LoVo (cell line): ENCODE measurements at regions not wholly inside any gene's neighbourhood (a gene's known extent, or its start where the extent isn't known, plus 50 kb on each side); places are given as distances from the start of the nearest gene placed in this dataset.
A peak's percentile ranks its signal among the peaks of the same experiment; 100 is the strongest.
"Not testable (repeated sequence)": the region's sequence is repeated elsewhere in the genome, so short reads cannot be mapped to it uniquely, and the experiment has no call there.

ENCODE experiments used
- DNase-seq: peaks from one replicate; pipeline ENCODE4 v3.0.0-alpha.2; 2016; ENCODE audit warnings: low spot score

DNA sequence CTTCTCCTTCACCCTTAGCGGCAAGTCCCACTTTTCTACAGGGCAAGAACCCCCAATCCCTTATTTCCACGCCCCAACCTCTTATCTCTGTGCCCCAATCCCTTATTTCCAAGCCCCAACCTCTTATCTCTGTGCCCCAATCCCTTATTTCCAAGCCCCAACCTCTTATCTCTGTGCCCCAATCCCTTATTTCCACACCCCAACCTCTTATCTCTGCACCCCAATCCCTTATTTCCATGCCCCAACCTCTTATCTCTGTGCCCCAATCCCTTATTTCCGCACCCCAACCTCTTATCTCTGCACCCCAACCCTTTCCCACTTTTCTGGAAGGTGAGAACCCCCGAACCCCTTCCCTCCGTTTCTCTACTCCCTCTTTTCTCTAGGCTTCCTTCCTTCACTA lies 116.1 kb upstream of the GJE1 start:
- DNase-seq: not testable (repeated sequence)

DNA sequence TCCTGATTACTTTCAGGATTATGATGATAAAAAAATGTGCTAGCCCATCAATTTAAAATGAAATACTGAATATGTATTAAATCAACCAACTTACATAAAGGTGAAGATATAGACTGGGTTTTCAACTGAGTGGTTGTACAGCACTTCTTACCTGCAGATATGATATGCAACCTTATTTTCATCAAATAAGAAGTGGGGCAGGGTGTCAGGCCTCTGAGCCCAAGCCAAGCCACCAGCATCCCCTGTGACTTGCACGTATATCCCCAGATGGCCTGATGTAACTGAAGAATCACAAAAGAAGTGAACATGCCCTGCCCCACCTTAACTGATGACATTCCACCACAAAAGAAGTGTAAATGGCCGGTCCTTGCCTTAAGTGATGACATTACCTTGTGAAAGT lies 117.3 kb upstream of the GJE1 start:
- peak; percentile 24 for DNase-seq

DNA sequence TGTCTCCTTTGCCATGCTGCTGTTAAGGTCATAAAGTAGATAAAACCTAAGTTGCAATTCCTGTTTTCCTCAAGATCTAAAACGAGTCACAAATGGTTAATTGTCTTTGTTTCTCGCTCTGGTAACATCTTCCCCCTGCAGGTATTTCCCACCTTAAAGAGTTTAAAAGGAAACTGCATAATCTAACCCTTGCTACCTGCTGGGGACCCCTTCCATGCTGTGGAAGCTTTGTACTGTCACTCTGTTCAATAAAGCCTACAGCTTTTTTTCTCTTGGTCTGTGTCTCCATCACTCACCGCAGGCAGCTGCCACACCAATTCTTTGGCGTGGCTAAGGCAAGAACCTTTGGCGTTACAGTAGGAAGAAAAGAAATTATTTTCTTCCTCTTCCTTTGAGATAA lies 117.7 kb upstream of the GJE1 start:
- DNase-seq: peak; percentile 34

DNA sequence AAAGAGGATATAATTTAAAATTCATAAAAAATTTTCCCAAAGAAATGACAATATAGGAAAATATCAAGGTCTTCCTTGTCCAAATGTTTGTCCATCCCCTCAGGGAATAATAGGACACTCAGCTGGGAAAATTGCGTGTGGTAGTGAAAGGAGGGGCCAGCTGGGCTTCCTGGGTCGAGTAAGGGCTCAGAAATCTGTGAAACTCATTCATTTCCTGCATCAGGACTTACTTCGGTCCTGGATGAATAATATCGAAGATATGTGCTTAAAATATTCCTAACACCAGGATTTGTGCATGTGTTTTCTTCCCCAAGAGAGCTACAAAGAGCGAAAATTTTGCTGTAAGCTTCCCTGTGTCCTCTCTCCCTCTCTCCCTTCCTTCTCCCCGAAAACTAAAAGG lies 118.2 kb upstream of the GJE1 start:
- DNase-seq: peak; percentile 75

DNA sequence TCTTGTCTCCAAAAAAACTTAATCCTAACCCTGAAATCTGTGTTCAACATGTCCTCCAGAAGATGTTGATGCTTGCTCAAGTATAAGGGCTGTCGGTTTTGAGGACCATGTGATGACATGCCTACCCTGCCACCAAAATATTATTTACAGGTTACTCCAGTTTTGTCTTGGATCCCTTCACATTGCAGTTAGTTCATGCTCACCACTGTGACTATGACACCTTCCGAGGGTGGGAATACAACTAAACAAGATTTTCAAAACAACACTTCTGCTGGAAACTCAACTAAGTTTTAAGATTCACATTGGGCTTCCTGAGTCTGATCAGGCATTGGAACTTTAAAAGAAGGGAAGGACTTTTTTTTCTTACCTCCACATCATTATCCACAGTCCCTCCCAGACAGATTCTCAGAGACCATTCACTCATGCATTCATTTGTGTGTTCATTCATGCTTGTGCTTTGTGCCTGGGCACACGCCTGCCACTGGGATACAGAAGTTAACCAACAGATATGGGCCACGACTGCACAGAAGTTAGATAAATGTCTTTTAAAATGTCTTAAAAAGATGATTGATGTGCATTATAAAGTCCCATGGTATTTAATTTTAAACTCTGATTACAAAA lies 118.7 kb upstream of the GJE1 start:
- DNase-seq: no peak

DNA sequence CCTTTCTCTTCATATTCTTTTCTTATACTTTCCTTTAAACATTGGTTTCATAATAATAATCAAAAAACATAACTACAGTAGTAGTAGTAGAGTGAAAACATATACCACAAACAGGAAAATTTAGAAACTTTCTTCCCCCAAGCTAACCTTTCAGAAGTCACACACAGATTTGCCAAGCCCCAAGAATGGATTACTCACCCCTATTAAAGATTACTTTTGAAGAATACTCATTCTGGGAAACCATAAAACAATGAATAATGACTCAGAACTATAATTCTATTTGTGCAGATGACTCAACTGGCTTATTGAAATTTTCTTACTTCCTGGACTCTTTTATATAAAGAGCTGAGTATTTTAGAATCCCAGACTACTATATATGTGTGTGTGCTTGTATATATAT lies 119.4 kb upstream of the GJE1 start:
- peak; percentile 92 for DNase-seq

DNA sequence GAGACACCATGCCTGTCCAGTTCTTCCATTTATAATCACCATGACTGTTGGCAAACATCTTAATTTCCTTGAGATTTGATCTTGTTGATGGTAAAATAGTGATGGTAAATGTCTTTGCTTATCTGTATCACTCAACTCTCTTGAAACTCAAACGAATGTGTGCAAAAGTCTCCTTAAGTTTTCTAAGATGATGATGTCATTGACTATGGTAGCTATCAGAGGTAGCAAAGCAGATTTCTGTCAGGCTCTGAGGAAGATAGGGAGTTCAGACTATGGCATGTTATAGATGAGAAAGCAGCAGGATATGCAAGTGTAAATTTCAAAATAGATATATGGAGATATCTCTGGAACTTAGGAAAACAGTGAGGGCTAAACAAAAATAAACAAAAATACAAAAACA lies 121.0 kb upstream of the GJE1 start:
- DNase-seq: no peak

DNA sequence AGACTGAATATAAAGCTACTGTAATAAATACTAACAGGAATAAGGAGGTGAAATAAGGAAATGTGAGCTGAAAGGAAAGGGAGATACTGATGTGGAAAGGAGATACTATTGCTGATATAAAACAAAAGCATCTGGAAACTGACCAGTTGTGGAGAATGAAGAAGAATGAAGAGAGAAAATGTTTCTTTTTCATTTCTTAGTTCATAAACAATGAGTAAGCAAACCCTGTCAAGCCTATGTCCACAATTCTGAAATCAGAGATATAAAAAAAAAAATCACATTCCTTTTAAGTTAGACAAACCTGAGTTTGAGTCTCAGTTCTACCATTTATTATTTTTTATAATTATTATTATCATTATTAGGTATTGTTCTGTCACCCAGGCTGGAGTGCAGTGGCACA lies 121.6 kb upstream of the GJE1 start:
- no peak for DNase-seq

DNA sequence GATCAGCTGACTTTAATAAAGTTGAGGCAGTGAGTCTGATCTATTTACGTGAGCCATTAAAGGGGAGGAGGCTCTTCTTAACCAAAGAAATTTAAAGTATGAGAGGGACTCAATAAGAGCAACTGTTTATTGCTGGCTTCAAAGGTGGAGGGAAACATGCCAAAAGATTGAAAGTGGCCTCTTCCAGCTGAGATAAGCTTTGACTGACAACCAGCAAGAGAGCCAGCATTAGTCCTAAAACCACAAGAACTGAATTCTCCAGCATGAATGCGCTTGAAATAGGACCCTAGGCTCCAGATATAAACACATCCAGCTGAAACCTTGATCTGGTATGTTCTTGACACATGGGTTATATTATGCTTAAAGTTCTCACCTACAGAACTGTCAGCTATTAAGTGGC lies 123.1 kb upstream of the GJE1 start:
- DNase-seq: peak; percentile 92

DNA sequence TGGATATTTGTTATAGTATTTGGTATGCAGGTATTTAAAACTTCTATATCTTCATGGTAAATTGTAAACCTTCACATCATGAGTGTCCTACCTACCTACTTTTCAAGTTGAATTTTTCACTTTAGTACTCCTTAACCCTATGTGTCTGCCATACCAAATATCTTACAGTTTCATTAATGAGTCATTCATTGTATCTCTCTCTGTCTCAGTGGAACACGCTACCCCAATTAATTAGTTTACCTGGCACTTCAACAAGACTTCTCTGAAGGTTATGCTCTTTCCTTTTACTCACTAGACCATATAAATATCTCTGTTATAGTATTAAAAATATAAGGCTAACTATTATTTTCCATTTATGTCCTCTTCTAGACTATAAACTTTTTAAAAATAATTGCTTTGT lies 123.9 kb upstream of the GJE1 start:
- peak; percentile 25 for DNase-seq

DNA sequence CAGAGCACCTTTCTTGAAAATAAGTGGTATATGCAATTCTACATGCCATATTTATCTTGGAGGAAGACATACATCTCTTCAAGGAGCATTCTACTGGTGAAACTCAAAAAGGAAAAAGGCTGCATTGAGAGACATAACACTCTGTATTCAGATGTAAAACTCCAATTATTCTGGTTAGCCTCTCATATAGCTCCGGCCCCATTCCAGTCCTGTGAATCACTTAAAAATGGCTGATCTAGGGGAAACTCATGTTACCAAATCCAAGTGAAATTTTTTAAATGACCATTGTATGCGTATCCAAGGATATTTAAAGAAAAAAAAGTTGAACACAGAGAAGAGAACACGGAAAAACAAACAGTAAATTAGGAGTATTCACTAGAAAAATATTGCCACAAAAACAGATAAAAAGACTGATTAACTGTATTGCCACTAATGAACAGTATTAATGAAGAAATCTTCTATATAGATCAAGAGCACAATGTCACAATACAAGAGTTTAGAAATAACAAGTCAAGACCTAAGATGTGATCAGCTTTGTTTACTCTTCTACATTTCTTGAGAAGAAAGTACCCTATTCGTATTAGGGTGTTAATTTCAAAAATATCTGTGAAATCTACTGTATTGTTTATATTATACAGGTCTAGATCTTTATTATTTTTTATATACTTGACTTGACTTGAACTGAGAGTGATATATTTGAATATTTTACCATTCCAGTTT lies 124.5 kb upstream of the GJE1 start:
- DNase-seq: no peak

DNA sequence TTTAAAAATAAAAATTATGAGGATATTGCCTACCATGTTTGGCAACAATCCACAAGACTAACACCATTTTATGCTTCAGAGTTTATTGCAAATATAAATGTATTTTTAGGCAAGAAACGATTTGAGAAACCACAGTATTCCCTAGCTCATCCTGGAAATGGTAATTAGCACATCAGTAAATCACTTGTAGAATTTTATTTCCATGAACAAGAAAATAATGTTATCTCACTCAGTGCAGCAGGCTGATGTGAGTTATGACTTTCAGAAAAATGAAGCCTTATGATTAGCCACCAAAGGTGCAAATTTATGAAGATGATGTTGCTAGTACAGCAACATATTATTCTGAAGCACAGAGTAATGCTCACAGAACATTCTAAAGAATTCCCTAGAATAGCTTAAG lies 127.7 kb upstream of the GJE1 start:
- DNase-seq: no peak

DNA sequence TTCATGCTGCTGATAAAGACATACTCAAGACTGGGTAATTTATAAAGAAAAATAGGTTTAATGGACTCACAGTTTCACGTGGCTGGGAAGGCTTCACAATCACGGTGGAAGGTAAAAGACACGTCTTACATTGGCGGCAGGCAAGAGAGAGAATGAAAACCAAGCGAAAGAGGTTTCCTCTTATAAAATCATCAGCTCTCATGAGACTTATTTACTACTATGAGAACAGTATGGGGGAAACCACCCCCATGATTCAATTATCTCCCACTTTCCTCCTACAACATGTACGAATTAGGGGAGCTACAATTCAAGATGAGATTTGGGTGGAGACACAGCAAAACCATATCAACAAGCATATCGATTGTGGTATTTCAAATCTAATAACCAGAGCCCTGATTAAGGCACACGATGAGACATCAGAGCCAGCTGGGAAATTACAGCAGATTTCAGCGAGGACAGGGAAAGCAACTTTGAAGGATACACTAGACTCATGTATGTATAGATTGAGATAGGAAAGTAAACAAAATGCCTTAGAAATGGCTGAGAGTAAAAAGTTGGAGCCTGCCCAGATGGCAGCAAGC lies 129.8 kb upstream of the GJE1 start:
- DNase-seq: no peak

DNA sequence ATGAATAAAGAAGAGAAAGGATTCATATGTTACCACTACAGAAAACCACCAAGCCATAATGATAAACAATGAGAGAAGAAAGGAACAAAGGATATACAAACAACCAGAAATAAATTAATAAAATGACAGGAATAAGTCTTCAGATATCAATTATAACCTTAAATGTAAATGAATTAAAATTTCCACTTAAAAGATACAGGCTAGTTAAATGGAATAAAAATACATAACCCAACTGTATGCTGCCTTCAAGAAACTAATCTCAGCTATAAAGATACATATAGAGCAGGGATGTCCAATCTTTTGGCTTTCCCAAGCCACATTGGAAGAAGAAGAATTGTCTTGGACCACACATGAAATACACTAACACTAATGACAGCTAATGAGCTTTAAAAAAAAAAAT lies 135.9 kb upstream of the GJE1 start:
- DNase-seq: no peak

DNA sequence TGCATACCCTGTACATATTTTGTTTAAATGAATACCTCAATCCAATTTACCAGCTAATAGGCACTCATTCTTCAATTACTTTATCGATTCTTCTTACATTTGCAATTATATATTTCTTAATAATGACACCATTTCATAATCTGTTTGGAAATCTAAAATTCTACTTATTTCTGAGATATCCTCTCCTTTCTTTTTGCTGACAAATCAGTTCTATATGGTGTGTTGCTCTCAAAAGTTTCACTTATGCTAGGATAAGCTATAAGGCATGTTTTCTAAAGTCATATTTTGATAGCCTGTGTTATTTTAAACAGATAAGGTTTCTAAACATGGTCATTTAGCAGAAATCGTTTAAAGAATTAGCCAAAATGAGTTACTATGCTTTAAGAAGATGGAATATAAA lies 140.6 kb upstream of the GJE1 start:
- DNase-seq: no peak

DNA sequence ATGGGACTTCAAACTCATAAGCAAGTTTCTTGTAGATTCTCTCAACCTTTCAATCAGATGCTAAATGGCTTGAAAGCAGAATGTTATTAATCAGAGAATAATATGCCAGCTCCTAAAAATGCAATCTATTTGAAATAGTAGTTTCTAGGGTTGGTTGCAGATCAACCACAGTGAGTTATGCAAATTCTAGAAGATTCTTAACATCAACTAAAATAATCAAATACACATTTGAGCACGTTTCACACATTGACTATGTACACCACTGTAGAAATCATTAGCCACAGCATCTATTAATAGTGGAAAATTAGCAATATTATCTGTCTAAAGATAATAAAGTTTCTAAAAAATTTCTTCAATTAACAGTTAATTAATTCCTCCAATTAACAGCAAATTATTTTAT lies 141.9 kb upstream of the GJE1 start:
- DNase-seq: no peak

DNA sequence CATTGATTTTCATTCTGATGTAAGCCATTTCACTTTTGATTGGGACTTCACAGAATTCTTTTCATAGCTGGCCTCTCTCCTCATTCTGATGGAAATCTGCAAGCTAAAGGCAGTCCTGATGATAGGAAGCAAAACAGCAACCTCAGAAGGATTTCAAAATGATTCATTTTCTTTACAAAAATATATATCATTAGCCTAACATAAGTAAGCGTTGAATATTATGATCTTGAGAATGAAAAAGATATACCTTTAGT lies 143.1 kb upstream of the GJE1 start:
- DNase-seq: no peak

DNA sequence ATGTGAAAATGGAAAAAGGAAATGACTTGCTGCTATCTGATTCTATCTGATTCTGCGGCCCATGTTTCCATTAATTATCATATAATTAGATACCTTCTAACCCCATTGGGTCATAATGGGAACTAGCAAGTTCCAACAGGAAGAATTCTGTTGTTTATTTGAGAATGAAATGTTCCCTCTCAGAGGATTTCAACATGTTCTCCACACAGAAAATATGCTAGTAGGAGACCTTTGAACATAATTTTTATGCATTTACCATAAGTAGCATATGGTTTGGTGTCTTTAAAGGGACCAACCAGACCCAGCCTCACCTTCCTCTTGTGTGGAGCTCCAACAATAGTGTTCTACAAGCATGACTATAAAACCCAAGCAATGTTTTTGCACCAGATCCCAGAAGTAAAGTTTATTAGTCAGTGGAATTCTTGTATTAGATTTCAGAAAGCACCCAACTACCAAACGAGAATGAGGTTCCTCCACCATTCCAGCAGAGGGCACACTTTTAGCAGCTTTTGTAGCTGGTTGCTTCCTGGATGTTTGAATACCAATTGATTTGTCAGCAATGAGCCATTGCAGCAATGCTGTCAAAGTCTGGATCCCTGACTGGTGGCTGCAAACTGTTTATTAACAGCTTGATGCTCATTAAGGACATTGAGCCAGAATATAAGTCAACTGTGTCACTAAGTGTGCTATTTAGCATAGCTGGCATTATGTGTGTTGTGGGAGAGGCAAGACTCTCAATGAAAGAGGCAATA lies 143.6 kb upstream of the GJE1 start:
- DNase-seq: peak; percentile 71

DNA sequence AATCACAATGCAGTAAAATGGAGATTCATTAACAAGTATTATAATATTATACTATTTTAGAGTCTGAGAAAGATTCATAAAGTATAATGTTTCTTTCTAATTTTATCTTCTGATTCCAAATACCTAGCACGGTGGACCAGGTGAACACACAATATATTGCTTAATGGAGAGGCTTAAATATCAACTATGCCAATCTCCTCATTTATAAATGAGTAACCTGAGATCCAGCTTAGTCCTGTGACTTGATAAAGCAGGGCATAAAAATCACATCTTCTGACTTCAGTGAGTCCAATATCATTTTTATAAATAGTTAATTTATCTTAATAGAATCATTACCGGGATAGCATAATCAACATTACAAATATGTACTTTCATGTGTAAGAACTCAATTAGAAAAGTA lies 144.4 kb upstream of the GJE1 start:
- no peak for DNase-seq

DNA sequence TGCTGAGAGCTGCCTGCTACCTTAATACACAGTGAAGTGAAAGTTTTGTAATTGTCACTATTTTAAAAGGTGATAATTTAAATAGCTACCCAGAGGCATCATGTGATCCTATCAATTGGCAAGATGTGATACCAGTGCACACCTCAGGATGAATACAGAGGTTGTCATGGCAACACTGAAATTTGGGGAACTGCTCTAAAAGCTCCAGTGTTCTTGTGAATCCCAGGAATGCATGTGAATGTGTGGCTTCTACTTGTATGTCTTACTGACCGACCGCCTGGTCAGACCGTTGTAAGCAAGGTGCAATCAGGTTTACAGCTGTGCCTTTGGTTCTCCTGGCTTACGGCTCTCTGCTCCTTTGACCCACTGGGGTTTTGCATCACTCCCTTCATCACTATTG lies 146.3 kb upstream of the GJE1 start:
- DNase-seq: no peak

DNA sequence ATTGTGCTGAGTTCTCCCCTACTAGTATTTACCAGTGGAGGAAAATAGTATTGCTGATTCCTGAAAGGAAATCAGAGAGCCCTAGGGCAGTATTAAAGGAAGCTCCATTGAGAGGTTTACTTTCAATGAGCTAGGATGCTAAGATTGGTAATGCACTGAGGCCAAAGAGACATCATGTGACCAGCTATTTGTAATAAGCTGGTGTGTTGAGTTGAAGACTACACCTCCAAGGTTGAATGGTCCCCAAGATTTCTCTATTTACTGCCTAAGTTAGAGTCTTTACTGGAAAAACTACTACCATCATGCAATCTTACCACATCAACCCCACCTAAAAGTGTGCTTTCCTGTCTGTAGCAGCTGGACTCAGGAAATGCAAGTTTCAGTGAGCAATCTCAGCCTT lies 151.5 kb upstream of the GJE1 start:
- no peak for DNase-seq

DNA sequence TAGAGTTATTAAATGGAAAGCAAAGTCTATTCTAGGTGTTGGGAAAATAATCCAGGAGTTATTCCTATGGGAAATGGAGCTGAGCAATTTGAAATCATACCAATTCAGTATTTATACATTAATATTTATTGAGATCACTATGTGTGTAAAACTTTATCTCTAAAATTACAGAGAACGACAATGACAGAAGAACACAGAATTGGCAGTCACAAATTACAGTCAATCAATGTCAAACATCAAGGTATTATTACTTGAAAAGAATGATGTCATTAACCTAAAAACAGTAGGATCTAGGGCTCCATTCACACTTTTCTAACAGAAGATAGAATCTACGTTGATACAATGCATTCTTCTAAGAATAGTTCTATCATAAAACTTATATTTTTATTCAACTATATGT lies 154.9 kb upstream of the GJE1 start:
- DNase-seq: no peak

DNA sequence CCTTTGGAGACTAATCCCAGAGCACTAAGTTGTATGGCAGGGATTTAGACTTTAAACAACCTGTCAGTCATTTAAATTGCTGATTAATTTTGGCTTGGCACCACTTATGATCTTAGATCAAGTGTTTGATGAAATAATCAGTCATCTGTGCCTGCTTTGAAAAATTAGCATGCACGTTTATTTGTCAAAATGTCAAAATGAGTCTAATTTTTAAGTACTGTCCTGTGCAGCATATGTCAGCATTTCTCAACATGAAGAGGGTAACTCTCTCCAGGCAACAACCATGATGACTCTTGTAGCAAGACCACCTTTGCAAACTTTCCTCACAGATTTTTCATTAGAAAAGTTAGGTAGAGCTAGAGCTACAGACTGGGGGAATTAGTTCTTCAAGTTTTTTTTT lies 155.7 kb upstream of the GJE1 start:
- no peak for DNase-seq
